BE2C (cell line): ENCODE measurements at regions not wholly inside any gene's neighbourhood (a gene's known extent, or its start where the extent isn't known, plus 50 kb on each side); places are given as distances from the start of the nearest gene placed in this dataset.

Experiments
- DNase-seq: peaks from one replicate; pipeline ENCODE4 v3.0.0-alpha.2; 2020
- H3K27me3 ChIP-seq: fragments of 250-450 bp; sonication (Bioruptor Pico); 2 replicates; pipeline ENCODE4 v1.5.1; 2020; ENCODE audit warnings: mild to moderate bottlenecking
- H3K36me3 ChIP-seq: fragments of 250-450 bp; sonication (Bioruptor Pico); 2 replicates; pipeline ENCODE4 v1.5.1; 2020; ENCODE audit warnings: mild to moderate bottlenecking
- H3K4me1 ChIP-seq: fragments of 250-450 bp; sonication (Bioruptor Pico); 2 replicates; pipeline ENCODE4 v1.5.1; 2020
- H3K4me3 ChIP-seq: 2 replicates; pipeline ENCODE4 v1.5.1; 2011; ENCODE audit warnings: low read depth, low read length
- H3K9me3 ChIP-seq: fragments of 250-450 bp; sonication (Bioruptor Pico); 2 replicates; pipeline ENCODE4 v1.5.1; 2020
- CTCF ChIP-seq: IDR thresholded peaks from 2 replicates; pipeline ENCODE4 v1.5.1; 2012; ENCODE audit warnings: mild to moderate bottlenecking, low read depth, low read length

GRCh38 chr22:49091917-49092545 lies 735.6 kb downstream of the BRD1 start:
- no peaks in the 10 kb centered on the region for H3K4me1 ChIP-seq
- no peaks in the 10 kb centered on the region for H3K27me3 ChIP-seq
- no peaks in the 10 kb centered on the region; the same call in 1 of the 2 replicates for H3K9me3 ChIP-seq
- H3K36me3 ChIP-seq, result no peaks in the 10 kb centered on the region
- no peak overlapping the region for H3K4me3 ChIP-seq
- TF ChIP-seq CTCF, result no peak
- DNase-seq, result no peak

GRCh38 chr22:49091451-49091850 lies 736.2 kb downstream of the BRD1 start:
- Histone ChIP-seq H3K4me1 (no peaks in the 10 kb centered on the region), H3K36me3 (no peaks in the 10 kb centered on the region), H3K4me3 (no peak overlapping the region), H3K9me3 (no peaks in the 10 kb centered on the region; the same call in 1 of the 2 replicates), H3K27me3 (no peaks in the 10 kb centered on the region)
- no peak for TF ChIP-seq CTCF
- no peak for DNase-seq

- no peaks in the 10 kb centered on the region for H3K4me1 ChIP-seq
- no peaks in the 10 kb centered on the region for H3K36me3 ChIP-seq
- H3K9me3 ChIP-seq, result no peaks in the 10 kb centered on the region; the same call in 1 of the 2 replicates
- no peak for DNase-seq
- no peak overlapping the region for H3K4me3 ChIP-seq
- TF ChIP-seq CTCF, result no peak
- H3K27me3 ChIP-seq, result no peaks in the 10 kb centered on the region
Observed at GRCh38 chr22:49090853-49091135, 736.9 kb downstream of the BRD1 start.

GRCh38 chr22:49090061-49090852 lies 737.4 kb downstream of the BRD1 start:
- H3K4me1 ChIP-seq, result no peaks in the 10 kb centered on the region
- DNase-seq, result no peak

GRCh38 chr22:49088801-49089791 lies 738.6 kb downstream of the BRD1 start:
- Histone ChIP-seq H3K4me1 (no peaks in the 10 kb centered on the region), H3K4me3 (no peak overlapping the region), H3K9me3 (no peaks in the 10 kb centered on the region; the same call in 1 of the 2 replicates), H3K27me3 (no peaks in the 10 kb centered on the region), H3K36me3 (no peaks in the 10 kb centered on the region)
- TF ChIP-seq CTCF, result no peak
- DNase-seq, result no peak

More at GRCh38 chr22:49090061-49090852, 737.4 kb downstream of the BRD1 start:
- H3K4me3 ChIP-seq, result no peak overlapping the region
- no peaks in the 10 kb centered on the region; the same call in 1 of the 2 replicates for H3K9me3 ChIP-seq
- no peak for TF ChIP-seq CTCF
- H3K27me3 ChIP-seq, result no peaks in the 10 kb centered on the region
- H3K36me3 ChIP-seq, result no peaks in the 10 kb centered on the region
